Mesenteric fat pad (tissue), 1 donor: ENCODE measurements at regions not wholly inside any gene's neighbourhood (a gene's known extent, or its start where the extent isn't known, plus 50 kb on each side); places are given as distances from the start of the nearest gene placed in this dataset.
"Not testable (repeated sequence)": the region's sequence is repeated elsewhere in the genome, so short reads cannot be mapped to it uniquely, and the experiment has no call there.

ENCODE experiments used
- DNase-seq: peaks from one replicate; pipeline ENCODE4 v3.0.0-alpha.2; 2020; ENCODE audit warnings: low spot score
- donor health status: DM: yes; HTN: yes; CAD: no.

- DNase-seq, result no peak
These were observed 750.0 kb upstream of the LUZP2 start for GRCh38 chr11:23746896-23747295.

GRCh38 chr11:23749762-23750430 is 747.0 kb upstream of the LUZP2 start:
- DNase-seq, result no peak

DNA sequence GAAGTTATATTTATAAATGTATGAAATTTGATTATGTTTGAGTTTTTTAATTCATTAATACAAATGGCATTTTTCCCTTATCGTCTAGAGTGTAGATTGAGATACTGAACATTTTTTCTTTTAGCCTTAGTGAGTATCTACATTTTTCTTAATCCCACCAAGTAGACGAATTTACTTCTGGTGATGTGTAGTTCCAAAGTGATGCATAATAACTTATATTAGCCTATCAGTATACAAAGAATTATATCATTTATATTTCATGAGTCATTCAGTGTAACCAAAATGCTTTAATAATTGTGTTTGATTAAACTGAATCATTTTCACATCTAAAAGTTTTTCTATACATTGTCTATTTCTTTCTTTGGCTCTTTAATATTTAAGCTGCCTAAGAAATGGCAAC is 745.6 kb upstream of the LUZP2 start:
- no peak for DNase-seq

- no peak for DNase-seq
These were observed 741.8 kb upstream of the LUZP2 start for GRCh38 chr11:23755076-23755475.

DNA sequence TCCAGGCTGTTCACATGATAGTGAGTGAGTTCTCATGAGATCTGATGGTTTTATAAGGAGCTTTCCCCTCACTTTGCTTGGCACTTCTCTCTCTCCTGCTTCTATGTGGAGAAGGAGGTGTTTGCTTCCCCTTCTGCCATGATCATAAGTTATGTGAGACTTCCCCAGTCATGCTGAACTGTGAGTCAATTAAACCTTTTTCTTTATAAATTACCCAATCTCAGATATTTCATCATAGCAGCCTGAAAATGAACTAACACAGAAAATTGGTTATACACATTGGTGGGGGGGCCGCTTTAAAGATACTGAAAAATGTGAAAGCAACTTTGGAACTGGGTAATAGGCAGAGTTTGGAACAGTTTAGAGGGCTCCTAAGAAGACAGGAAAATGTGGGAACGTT is 741.1 kb upstream of the LUZP2 start:
- no peak for DNase-seq

GRCh38 chr11:23759489-23759888 is 737.4 kb upstream of the LUZP2 start:
- no peak for DNase-seq

DNA sequence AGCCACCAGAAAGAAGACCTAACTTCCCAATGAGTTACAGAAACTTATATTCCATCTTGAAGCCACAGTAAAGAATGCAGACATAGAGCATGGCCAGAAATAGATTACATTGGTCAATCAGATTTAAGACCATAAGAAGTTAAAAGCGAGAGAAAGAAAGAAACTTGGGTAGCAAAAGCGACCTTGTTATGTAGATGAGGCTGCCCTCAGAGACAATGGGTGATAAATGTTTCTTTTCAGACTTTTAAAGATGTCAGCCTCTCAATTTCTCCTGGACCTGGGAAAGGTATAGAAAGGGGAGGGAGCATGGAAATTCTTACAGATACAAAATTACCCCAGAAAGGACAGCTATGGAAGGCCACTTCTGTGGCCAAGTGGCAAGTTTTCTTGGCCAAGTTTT is 732.6 kb upstream of the LUZP2 start:
- no peak for DNase-seq

DNA sequence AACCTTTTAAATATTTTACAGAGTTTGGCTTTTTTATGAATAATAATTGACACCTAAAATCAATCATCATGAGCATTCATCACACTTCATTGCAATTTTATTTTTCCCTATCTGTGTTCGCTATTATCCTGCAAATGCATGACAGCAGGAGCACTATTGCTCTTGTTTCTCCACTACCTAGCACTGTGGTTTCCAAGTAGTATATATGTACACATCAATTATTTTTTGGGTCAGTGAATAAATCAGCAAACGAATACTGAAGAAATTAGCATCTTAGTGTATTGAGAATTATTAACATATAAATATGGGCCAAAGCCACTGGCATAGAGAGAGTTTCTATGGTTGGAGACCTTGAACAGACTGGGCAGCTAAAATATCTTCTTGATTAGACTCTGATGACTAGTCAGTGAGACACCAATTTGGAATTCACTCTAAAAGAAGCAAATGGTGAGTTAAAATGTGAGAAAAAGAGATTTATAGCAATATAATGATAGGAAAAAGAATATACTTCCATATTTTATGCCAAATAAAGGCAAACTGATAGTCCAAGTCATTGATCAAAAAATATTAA is 731.1 kb upstream of the LUZP2 start:
- no peak for DNase-seq

DNA sequence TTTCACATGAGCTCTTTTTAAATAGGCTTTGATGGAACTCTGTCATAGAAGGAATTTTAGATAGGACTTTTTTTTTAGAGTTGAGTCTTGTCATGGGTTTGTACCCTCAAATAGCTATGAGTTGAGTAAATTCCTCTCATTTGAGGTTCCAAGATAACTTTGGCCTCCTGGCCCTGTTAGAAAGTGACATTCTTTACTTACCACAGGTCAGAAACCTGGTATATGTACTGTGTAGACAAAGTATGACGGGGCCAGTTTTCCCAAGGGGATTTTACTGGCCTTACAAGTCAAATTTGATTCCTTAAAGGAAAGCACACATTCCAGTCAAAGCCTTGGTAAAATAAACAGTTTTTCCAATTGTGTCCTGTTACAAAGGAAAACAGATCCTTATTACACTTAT is 729.3 kb upstream of the LUZP2 start:
- DNase-seq, result no peak

- no peak for DNase-seq
These were observed 727.6 kb upstream of the LUZP2 start for GRCh38 chr11:23769214-23769613.

DNA sequence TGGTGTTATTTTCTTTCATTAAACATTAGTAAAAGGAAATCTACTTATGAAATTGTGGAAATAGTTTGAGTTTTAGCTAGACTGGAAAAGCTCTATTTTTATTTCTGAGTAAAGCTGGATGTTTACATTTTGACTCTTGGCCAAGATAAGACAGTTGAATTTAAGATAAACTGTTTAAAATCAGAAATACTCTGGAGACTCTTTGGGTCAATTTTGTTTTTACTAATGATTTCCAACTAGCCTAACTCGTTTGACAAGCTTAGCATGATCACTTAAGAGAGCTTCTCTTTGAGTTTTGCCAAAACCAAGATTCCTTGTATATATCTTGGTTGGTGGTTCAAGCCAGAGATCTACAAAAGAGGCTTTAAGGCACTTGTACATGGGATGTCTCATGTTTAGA is 724.8 kb upstream of the LUZP2 start:
- no peak for DNase-seq

GRCh38 chr11:23778971-23779370 is 717.9 kb upstream of the LUZP2 start:
- DNase-seq, result no peak

DNA sequence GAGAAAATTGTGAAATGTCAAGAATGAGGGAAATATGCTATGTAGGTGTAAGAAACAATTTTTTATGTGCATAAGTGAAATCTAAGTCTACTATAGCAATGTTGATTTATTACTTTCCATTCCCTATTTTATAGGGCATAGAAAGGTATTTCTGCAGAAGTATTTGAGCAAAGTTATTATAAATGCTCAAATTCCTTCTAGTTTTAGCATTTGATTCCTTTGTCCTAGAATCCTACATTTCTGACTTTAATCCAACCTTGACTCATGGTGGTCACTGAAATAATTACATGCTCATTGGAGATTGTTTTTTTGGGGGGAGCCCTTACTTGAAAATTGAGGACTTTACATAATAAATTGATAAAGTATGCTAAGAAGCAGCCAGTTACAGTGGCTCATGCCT is 716.6 kb upstream of the LUZP2 start:
- DNase-seq, result no peak

DNA sequence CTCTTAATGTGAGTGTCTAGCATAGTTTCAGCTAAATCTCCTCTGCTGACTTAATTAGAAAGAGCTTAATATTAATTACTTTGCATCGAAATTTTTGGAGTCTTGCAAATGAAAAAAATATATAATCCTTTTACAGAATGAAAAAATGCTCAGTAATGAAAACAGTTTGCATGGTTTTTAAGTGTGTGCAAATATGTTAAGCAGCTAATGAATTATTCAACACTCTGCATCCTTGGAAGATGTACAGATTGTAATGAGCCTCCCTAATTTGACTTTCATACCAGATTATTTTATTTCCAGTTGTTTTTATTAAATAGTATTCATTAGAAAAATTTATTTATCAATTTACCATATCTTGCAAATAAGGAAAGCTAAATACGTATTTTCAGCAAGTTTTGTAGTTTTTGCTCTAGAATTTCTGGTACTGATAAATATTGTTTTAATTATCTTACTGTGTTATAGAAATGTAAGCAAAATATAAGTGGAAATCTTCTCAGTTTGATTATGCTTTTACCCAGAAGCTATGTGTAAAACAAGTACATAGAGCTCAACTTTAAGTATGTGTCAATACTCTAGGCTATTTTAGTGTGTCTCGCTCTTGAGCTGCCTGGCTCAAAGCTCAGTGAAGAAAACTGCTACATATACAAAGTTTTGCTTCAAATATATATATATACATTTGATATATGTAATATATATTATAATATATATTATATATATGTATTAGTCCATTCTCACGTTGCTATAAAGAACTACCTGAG is 714.9 kb upstream of the LUZP2 start:
- DNase-seq, result no peak

DNA sequence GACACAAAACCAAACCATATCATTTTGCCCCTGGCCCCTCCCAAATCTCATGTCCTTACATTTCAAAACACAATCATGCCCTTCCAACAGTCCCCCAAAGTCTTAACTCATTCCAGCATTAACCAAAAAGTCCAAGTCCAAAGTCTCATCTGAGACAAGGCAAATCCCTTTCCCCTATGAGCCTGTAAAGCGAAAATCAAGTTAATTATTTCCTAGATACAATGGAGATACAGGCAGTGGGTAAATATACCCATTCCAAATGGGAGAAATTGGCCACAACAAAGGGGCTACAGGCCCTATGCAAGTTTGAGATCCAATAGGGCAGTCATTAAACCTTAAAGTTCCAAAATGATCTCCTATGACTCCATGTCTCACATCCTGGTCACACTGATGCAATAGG is 709.9 kb upstream of the LUZP2 start:
- DNase-seq, result not testable (repeated sequence)

GRCh38 chr11:23789200-23789853 is 707.5 kb upstream of the LUZP2 start:
- no peak for DNase-seq

DNA sequence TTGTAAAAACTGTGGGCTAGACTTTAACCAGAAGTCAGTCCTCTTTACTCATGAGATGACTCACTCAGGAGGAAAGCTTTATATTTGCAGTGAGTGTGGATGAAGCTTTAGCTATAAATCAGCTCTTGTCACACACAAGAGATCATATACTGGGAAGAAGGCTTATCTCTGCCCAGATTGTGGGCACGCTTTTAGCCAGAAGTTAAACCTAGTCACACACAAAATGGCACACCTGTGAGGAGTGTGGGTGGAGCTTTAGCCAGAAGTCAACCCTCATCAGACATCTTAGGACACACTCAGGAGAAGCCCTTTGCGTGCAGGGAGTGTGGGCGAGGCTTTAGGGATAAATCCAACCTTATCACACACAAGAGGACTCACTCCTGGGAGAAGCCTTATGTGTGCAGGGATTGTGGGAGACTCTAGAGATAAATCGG is 706.9 kb upstream of the LUZP2 start:
- no peak for DNase-seq

- DNase-seq, result no peak
These were observed 699.0 kb upstream of the LUZP2 start for GRCh38 chr11:23797624-23798419.

- DNase-seq, result not testable (repeated sequence)
These were observed 662.5 kb upstream of the LUZP2 start for GRCh38 chr11:23834306-23834705.

GRCh38 chr11:23836981-23837380 is 659.9 kb upstream of the LUZP2 start:
- DNase-seq, result no peak

- no peak for DNase-seq
These were observed 656.0 kb upstream of the LUZP2 start for GRCh38 chr11:23840872-23841271.
